ENCODE measurements at regions not wholly inside any gene's neighbourhood (a gene's known extent, or its start where the extent isn't known, plus 50 kb on each side); places are given as distances from the start of the nearest gene placed in this dataset.
"Not testable (repeated sequence)": the region's sequence is repeated elsewhere in the genome, so short reads cannot be mapped to it uniquely, and the experiment has no call there.

DNA sequence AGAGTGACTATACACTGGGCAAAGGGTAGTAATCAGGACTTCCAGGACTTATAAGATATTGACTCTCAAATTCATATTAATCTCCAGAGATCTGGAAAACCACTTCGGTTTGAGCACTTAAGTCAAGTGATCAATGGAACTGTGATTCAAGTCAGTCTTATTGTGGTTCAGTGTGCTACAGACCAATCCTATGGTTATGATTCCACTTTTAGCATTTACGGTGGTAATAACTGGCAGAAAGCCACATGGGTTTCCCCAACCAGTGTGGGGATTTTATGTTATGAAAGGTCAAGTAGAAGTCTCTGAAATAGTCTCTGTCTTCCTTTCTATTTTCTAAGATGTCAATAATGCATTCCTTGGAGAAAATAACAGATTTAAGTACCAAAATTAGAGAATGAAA, 151.3 kb upstream of the NEGR1 start:
- H3K4me3 ChIP-seq (ENCODE audit: low read depth, low read length), result no peak overlapping the region
- no peak overlapping the region for H3K27ac ChIP-seq (ENCODE audit: insufficient read depth, low read length, poor library complexity, severe bottlenecking)
- no peak overlapping the region for H3K27ac Mint-ChIP-seq
- H3K36me3 ChIP-seq (ENCODE audit: control insufficient read depth, insufficient read depth, low read length), result no peaks in the 10 kb centered on the region
- no peak for DNase-seq
- H3K9me3 Mint-ChIP-seq, result peaks cover 4 to 11% (median 8%) of the 10 kb centered on the region in 7 donors
- H3K27me3 ChIP-seq (ENCODE audit: control insufficient read depth, insufficient read depth, low read length), result no peaks in the 10 kb centered on the region
- H3K9me3 ChIP-seq (ENCODE audit: control insufficient read depth in 2 of 2, low read length in 2 of 2), result peaks cover 0 to 6% of the 10 kb centered on the region in 2 experiments
- H3K4me3 Mint-ChIP-seq, result no peak overlapping the region
- H3K36me3 Mint-ChIP-seq, result no peaks in the 10 kb centered on the region
- no peaks in the 10 kb centered on the region for H3K27me3 Mint-ChIP-seq
- no peaks in the 10 kb centered on the region for H3K4me1 Mint-ChIP-seq
- no peak for ATAC-seq (ENCODE audit: low read depth in 2 of 2)
- H3K4me1 ChIP-seq (ENCODE audit: control insufficient read depth, insufficient read depth, low read length, poor library complexity, severe bottlenecking), result no peaks in the 10 kb centered on the region

DNA sequence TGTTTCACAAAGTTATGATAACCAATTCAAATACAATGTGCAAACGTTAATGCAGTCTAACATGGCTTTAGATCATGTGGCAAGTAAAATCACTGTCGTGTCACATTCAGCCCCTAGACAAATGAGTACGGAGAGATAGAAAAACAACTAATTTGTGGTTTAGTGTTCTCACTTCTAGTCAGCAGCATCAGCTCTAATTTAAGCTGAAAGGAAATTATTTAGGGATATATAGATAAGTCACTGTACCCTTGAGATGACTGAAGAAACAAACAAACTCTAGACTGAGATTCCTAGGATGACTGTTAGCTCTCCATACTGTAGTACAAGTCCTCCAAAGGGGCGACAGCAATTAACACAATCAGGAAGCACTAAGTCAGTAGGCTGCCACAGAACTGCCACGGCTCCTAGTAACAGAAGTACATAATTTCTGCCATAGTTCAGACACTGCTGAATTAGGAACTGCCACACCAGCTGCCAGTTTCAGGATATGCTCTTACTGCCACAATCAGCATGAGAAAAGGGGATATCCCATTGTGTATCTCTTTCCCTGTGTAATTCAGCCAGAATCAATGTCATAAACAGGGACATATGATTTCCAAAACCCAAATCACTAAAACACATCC, 150.4 kb upstream of the NEGR1 start:
- H3K9me3 ChIP-seq (ENCODE audit: control insufficient read depth in 2 of 2, low read length in 2 of 2), result peaks cover 0 to 6% of the 10 kb centered on the region in 2 experiments
- no peaks in the 10 kb centered on the region for H3K4me1 Mint-ChIP-seq
- H3K4me3 Mint-ChIP-seq, result no peak overlapping the region
- H3K27ac Mint-ChIP-seq, result no peak overlapping the region
- no peak overlapping the region for H3K4me3 ChIP-seq (ENCODE audit: low read depth, low read length)
- ATAC-seq (ENCODE audit: low read depth in 2 of 2), result no peak
- H3K27ac ChIP-seq (ENCODE audit: insufficient read depth, low read length, poor library complexity, severe bottlenecking), result no peak overlapping the region
- no peaks in the 10 kb centered on the region for H3K4me1 ChIP-seq (ENCODE audit: control insufficient read depth, insufficient read depth, low read length, poor library complexity, severe bottlenecking)
- no peaks in the 10 kb centered on the region for H3K27me3 Mint-ChIP-seq
- no peaks in the 10 kb centered on the region for H3K27me3 ChIP-seq (ENCODE audit: control insufficient read depth, insufficient read depth, low read length)
- peaks cover 4 to 12% (median 9%) of the 10 kb centered on the region in 7 donors for H3K9me3 Mint-ChIP-seq
- no peaks in the 10 kb centered on the region for H3K36me3 ChIP-seq (ENCODE audit: control insufficient read depth, insufficient read depth, low read length)
- no peaks in the 10 kb centered on the region for H3K36me3 Mint-ChIP-seq
- DNase-seq, result no peak

DNA sequence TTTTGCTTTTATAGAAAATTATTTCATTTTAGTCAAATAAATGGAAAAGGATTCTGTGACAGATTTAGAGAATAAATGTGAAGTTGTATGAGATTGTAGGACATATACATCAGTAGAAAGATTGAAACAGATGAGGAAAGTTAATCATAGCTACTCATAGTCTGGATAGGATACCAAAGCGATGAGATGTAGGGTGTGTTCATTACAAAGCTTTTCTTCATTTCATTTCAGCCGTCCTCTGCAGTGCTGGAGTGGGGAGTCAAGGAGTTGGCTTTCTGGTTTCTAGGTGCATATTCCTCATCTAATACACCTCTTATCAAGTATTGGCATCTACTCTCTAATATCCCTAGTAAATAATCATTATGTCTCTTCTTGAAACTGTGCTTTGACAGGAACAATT, 149.5 kb upstream of the NEGR1 start:
- ATAC-seq (ENCODE audit: low read depth in 2 of 2) (no peak), DNase-seq (no peak)
- H3K36me3 Mint-ChIP-seq, result no peaks in the 10 kb centered on the region
- H3K9me3 ChIP-seq (ENCODE audit: control insufficient read depth in 2 of 2, low read length in 2 of 2), result peaks cover 0 to 6% of the 10 kb centered on the region in 2 experiments
- H3K4me3 Mint-ChIP-seq, result no peak overlapping the region
- no peaks in the 10 kb centered on the region for H3K27me3 Mint-ChIP-seq
- H3K9me3 Mint-ChIP-seq, result peaks cover 7 to 18% (median 11%) of the 10 kb centered on the region in 7 donors
- H3K4me1 ChIP-seq (ENCODE audit: control insufficient read depth, insufficient read depth, low read length, poor library complexity, severe bottlenecking), result no peaks in the 10 kb centered on the region
- H3K36me3 ChIP-seq (ENCODE audit: control insufficient read depth, insufficient read depth, low read length), result no peaks in the 10 kb centered on the region
- no peaks in the 10 kb centered on the region for H3K27me3 ChIP-seq (ENCODE audit: control insufficient read depth, insufficient read depth, low read length)
- no peaks in the 10 kb centered on the region for H3K4me1 Mint-ChIP-seq
- H3K27ac ChIP-seq (ENCODE audit: insufficient read depth, low read length, poor library complexity, severe bottlenecking), result no peak overlapping the region
- H3K27ac Mint-ChIP-seq, result no peak overlapping the region
- H3K4me3 ChIP-seq (ENCODE audit: low read depth, low read length), result no peak overlapping the region

DNA sequence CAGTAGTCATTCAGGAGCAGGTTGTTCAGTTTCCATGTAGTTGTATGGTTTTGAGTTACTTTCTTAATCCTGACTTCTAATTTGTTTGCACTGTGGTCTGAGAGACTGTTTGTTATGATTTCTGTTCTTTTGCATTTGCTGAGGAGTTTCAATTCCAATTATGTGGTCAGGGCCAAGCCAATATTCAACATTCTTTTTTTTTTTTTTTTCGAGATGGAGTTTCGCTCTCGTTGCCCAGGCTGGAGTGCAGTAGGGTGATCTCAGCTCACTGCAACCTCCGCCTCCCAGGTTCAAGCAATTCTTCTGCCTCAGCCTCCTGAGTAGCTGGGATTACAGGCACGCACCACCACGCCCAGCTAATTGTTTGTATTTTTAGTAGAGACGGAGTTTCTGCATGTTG, 145.9 kb upstream of the NEGR1 start:
- Mint-ChIP-seq H3K4me3 (peak overlapping the region in 1 of 4 donors; percentile 38), H3K9me3 (peaks cover 3 to 30% (median 16%) of the 10 kb centered on the region in 7 donors)
- H3K4me1 ChIP-seq (ENCODE audit: control insufficient read depth, insufficient read depth, low read length, poor library complexity, severe bottlenecking); H3K36me3 ChIP-seq (ENCODE audit: control insufficient read depth, insufficient read depth, low read length); ATAC-seq (ENCODE audit: low read depth in 2 of 2); H3K27ac ChIP-seq (ENCODE audit: insufficient read depth, low read length, poor library complexity, severe bottlenecking); H3K27ac Mint-ChIP-seq; DNase-seq; H3K9me3 ChIP-seq (ENCODE audit: control insufficient read depth in 2 of 2, low read length in 2 of 2); H3K4me3 ChIP-seq (ENCODE audit: low read depth, low read length); H3K36me3 Mint-ChIP-seq; H3K27me3 ChIP-seq (ENCODE audit: control insufficient read depth, insufficient read depth, low read length); H3K4me1 Mint-ChIP-seq; H3K27me3 Mint-ChIP-seq: not testable (repeated sequence)

DNA sequence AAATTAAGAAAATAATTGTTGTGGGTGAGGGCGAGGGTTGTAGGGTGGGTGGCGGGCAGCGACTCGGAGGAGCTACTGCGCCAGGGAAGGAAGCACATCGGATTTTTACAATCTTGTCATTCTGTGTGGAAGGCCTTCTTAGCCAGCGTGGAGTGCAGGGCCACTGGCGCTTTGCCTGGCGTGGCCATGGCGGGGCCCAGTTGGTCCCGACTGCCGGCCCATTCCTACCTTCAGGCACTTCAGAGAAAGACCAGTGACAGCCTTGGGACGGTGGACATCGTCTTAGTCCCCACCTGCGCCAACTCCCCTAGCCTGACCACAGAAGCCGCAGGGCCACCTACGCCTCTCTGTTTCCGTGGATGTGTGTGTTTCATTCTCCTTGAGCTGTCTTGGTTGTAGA, 136.9 kb upstream of the NEGR1 start:
- H3K9me3 ChIP-seq (ENCODE audit: control insufficient read depth in 2 of 2, low read length in 2 of 2), result peaks cover 0 to 9% of the 10 kb centered on the region in 2 experiments
- H3K36me3 ChIP-seq (ENCODE audit: control insufficient read depth, insufficient read depth, low read length), result no peaks in the 10 kb centered on the region
- H3K27ac Mint-ChIP-seq, result no peak overlapping the region
- DNase-seq, result no peak
- no peaks in the 10 kb centered on the region for H3K27me3 Mint-ChIP-seq
- no peak overlapping the region for H3K4me3 Mint-ChIP-seq
- H3K9me3 Mint-ChIP-seq, result peaks cover 0 to 20% (median 9%) of the 10 kb centered on the region in 7 donors
- H3K4me1 ChIP-seq (ENCODE audit: control insufficient read depth, insufficient read depth, low read length, poor library complexity, severe bottlenecking), result no peaks in the 10 kb centered on the region
- H3K4me1 Mint-ChIP-seq, result no peaks in the 10 kb centered on the region
- H3K27me3 ChIP-seq (ENCODE audit: control insufficient read depth, insufficient read depth, low read length), result no peaks in the 10 kb centered on the region
- no peak overlapping the region for H3K4me3 ChIP-seq (ENCODE audit: low read depth, low read length)
- H3K27ac ChIP-seq (ENCODE audit: insufficient read depth, low read length, poor library complexity, severe bottlenecking), result no peak overlapping the region
- no peaks in the 10 kb centered on the region for H3K36me3 Mint-ChIP-seq
- no peak for ATAC-seq (ENCODE audit: low read depth in 2 of 2)

DNA sequence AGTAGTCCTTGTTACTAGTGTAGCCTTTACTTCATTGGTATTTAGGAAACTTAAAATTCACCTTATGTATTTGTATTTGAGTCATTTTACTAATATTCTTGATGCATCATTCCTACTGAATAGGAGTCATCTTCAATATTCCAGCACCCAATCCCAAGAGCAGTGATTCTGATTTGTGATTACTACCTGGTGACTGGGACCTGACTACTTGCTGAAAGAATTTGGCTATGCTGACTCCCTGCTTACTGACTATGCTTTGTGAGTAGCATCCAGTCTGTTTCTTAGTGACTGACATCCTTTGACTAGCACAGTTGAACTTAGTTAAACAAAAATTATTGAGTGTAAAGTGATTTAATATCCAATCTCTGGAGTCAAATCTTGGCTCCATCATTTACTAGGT, 129.9 kb upstream of the NEGR1 start:
- no peaks in the 10 kb centered on the region for H3K36me3 Mint-ChIP-seq
- H3K27ac ChIP-seq (ENCODE audit: insufficient read depth, low read length, poor library complexity, severe bottlenecking), result no peak overlapping the region
- H3K36me3 ChIP-seq (ENCODE audit: control insufficient read depth, insufficient read depth, low read length), result no peaks in the 10 kb centered on the region
- H3K9me3 ChIP-seq (ENCODE audit: control insufficient read depth in 2 of 2, low read length in 2 of 2), result peaks cover 0 to 5% of the 10 kb centered on the region in 2 experiments
- no peaks in the 10 kb centered on the region for H3K4me1 Mint-ChIP-seq
- DNase-seq (no peak), ATAC-seq (ENCODE audit: low read depth in 2 of 2) (no peak)
- no peak overlapping the region for H3K4me3 Mint-ChIP-seq
- no peak overlapping the region for H3K4me3 ChIP-seq (ENCODE audit: low read depth, low read length)
- H3K9me3 Mint-ChIP-seq, result peaks cover 0 to 11% (median 7%) of the 10 kb centered on the region in 7 donors
- no peaks in the 10 kb centered on the region for H3K27me3 ChIP-seq (ENCODE audit: control insufficient read depth, insufficient read depth, low read length)
- H3K27me3 Mint-ChIP-seq, result no peaks in the 10 kb centered on the region
- no peak overlapping the region for H3K27ac Mint-ChIP-seq
- H3K4me1 ChIP-seq (ENCODE audit: control insufficient read depth, insufficient read depth, low read length, poor library complexity, severe bottlenecking), result no peaks in the 10 kb centered on the region

DNA sequence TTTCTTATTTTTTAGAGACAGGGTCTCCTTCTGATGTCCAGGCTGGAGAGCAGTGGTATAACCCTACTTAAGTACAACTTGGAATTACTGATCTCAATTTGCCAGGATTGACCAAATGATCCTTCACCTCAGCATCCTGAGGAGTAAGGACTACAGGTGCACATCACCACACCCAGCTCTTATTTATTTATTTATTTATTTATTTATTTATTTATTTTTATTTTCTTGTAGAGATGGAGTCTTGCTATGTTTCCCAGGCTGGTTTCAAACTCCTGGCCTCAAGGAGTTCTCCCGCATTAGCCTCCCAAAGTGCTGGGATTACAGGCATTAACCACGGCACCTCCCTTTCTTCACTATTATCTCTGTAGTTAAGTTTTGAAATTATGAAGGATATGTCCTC, 117.5 kb upstream of the NEGR1 start:
- Histone ChIP-seq H3K9me3 (ENCODE audit: control insufficient read depth in 2 of 2, low read length in 2 of 2) (no peaks in the 10 kb centered on the region), H3K4me1 (ENCODE audit: control insufficient read depth, insufficient read depth, low read length, poor library complexity, severe bottlenecking) (no peaks in the 10 kb centered on the region), H3K4me3 (ENCODE audit: low read depth, low read length) (no peak overlapping the region), H3K27ac (ENCODE audit: insufficient read depth, low read length, poor library complexity, severe bottlenecking) (no peak overlapping the region), H3K27me3 (ENCODE audit: control insufficient read depth, insufficient read depth, low read length) (no peaks in the 10 kb centered on the region), H3K36me3 (ENCODE audit: control insufficient read depth, insufficient read depth, low read length) (no peaks in the 10 kb centered on the region)
- no peak overlapping the region for H3K27ac Mint-ChIP-seq
- no peaks in the 10 kb centered on the region for H3K27me3 Mint-ChIP-seq
- no peaks in the 10 kb centered on the region for H3K4me1 Mint-ChIP-seq
- H3K9me3 Mint-ChIP-seq, result peaks cover 0 to 10% (median 6%) of the 10 kb centered on the region in 7 donors
- no peaks in the 10 kb centered on the region for H3K36me3 Mint-ChIP-seq
- DNase-seq (no peak), ATAC-seq (ENCODE audit: low read depth in 2 of 2) (no peak)
- H3K4me3 Mint-ChIP-seq, result no peak overlapping the region

DNA sequence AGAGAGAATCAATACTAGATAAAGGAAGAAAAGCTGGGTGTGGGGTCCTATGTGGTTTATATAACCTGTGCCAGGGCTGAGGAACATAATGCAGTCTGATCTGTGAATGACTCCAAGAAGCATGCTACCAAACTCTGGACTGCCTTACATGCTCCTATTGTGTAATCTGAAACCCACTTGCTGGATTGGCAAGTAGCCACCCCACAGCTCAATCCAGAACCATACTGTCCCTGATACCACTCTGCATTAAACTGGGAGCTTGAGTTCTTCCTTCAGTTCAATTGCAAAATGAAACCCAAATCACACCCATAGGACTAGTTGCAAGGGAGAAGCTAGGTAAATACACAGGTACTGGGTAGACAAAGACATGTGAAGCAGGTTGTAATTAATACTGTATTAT, 115.4 kb upstream of the NEGR1 start:
- no peaks in the 10 kb centered on the region for H3K4me1 Mint-ChIP-seq
- H3K4me3 Mint-ChIP-seq, result no peak overlapping the region
- Histone ChIP-seq H3K27me3 (ENCODE audit: control insufficient read depth, insufficient read depth, low read length) (no peaks in the 10 kb centered on the region), H3K4me1 (ENCODE audit: control insufficient read depth, insufficient read depth, low read length, poor library complexity, severe bottlenecking) (no peaks in the 10 kb centered on the region), H3K27ac (ENCODE audit: insufficient read depth, low read length, poor library complexity, severe bottlenecking) (no peak overlapping the region), H3K36me3 (ENCODE audit: control insufficient read depth, insufficient read depth, low read length) (no peaks in the 10 kb centered on the region), H3K9me3 (ENCODE audit: control insufficient read depth in 2 of 2, low read length in 2 of 2) (no peaks in the 10 kb centered on the region), H3K4me3 (ENCODE audit: low read depth, low read length) (no peak overlapping the region)
- no peak overlapping the region for H3K27ac Mint-ChIP-seq
- ATAC-seq (ENCODE audit: low read depth in 2 of 2), result no peak
- no peaks in the 10 kb centered on the region for H3K36me3 Mint-ChIP-seq
- H3K27me3 Mint-ChIP-seq, result no peaks in the 10 kb centered on the region
- H3K9me3 Mint-ChIP-seq, result peaks cover 0 to 11% (median 8%) of the 10 kb centered on the region in 7 donors
- DNase-seq, result no peak

Measured in CD4-positive, CD25-positive, alpha-beta regulatory T cell (primary cell).